ENCODE measurements at regions not wholly inside any gene's neighbourhood (a gene's known extent, or its start where the extent isn't known, plus 50 kb on each side); places are given as distances from the start of the nearest gene placed in this dataset.

DNA sequence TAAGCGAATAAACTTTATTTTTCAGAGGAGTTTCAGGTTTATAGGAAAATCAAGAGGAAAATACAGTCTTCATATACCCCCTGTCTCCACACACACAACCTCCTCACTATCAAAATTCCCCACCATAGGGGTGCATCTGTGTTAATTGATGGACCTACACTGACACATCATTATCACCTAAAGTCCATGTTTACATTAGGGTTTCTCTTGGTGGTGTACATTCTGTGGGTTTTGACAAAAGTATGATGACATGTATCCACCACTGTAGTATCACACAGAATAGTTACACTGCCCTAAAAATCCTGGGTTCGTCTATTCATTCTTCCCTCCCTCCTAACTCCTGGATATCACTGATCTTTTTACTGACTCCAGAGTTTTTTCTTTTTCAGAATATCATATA is 654.2 kb downstream of the UQCRFS1 start:
- intact Hi-C loops (cut with micrococcal nuclease): no loop called here
- ChIA-PET CTCF (no interaction called here), POLR2A (no interaction called here)
- H3K36me3 Mint-ChIP-seq (ENCODE audit: low read depth): no peaks in the 10 kb centered on the region
- TF ChIP-seq, protein P1, sequence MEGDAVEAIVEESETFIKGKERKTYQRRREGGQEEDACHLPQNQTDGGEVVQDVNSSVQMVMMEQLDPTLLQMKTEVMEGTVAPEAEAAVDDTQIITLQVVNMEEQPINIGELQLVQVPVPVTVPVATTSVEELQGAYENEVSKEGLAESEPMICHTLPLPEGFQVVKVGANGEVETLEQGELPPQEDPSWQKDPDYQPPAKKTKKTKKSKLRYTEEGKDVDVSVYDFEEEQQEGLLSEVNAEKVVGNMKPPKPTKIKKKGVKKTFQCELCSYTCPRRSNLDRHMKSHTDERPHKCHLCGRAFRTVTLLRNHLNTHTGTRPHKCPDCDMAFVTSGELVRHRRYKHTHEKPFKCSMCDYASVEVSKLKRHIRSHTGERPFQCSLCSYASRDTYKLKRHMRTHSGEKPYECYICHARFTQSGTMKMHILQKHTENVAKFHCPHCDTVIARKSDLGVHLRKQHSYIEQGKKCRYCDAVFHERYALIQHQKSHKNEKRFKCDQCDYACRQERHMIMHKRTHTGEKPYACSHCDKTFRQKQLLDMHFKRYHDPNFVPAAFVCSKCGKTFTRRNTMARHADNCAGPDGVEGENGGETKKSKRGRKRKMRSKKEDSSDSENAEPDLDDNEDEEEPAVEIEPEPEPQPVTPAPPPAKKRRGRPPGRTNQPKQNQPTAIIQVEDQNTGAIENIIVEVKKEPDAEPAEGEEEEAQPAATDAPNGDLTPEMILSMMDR (IDR thresholded peaks at IDR 0.05): no peak
- peaks cover 2% of the 10 kb centered on the region for H3K9me3 Mint-ChIP-seq
- H3K4me3 Mint-ChIP-seq: no peak overlapping the region
- H3K27ac Mint-ChIP-seq: no peak overlapping the region
- no peak for ATAC-seq
- no peak for DNase-seq
- H3K4me1 Mint-ChIP-seq (ENCODE audit: low read depth): no peaks in the 10 kb centered on the region
- peaks cover 1% of the 10 kb centered on the region for H3K27me3 Mint-ChIP-seq

DNA sequence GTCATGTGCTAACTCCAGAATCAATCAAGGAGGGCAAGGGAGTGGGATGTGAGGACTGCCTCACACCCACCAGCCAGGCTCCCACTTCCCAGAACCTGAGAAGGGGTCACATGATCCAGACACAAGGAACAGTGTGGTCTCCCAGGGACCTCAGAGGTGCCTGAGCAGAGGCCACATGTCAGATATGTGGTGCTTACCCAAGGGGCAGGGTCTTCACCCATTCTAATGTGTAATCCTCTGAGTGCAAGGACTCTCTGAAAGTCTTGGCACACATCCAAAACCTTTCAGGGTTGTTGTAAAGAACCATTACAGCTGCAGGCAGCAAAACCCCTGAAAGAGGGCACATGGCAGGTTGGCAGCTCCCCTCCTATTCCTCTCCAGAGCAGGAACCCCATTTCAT is 656.6 kb downstream of the UQCRFS1 start:
- no peak overlapping the region for H3K4me3 Mint-ChIP-seq

DNA sequence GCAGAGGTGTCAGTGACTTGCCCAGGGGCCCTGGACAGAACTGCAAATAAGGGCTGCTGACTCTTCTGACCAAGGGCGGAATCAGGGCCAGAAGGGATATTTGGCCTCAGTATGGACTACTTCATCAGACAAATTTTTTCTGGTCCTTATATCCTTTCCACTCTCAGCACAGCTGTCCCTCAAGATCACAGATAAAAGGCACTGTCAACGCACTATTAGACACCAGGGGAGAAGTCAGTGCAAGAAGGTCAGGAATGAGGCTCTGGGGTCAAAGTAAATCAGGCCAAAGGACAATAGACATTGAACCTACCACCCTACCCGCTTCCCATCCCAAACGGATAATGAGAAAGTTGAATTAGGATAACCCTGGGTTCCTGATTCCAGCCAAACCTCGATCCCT is 657.6 kb downstream of the UQCRFS1 start:
- TF ChIP-seq, protein P1 (IDR thresholded peaks at IDR 0.05): no peak
- intact Hi-C loops (cut with micrococcal nuclease): no loop called here
- no peak for DNase-seq
- Mint-ChIP-seq H3K27ac (no peak overlapping the region), H3K36me3 (ENCODE audit: low read depth) (no peaks in the 10 kb centered on the region), H3K4me3 (no peak overlapping the region), H3K27me3 (no peaks in the 10 kb centered on the region), H3K9me3 (peaks cover 2% of the 10 kb centered on the region), H3K4me1 (ENCODE audit: low read depth) (peaks cover 9% of the 10 kb centered on the region)
- CTCF ChIA-PET: no interaction called here
- ATAC-seq: no peak
- POLR2A ChIA-PET: no interaction called here

More for the DNA sequence above, 656.6 kb downstream of the UQCRFS1 start:
- no peaks in the 10 kb centered on the region for H3K27me3 Mint-ChIP-seq
- ChIA-PET CTCF (no interaction called here), POLR2A (no interaction called here)
- no peaks in the 10 kb centered on the region for H3K36me3 Mint-ChIP-seq (ENCODE audit: low read depth)
- DNase-seq: no peak
- H3K4me1 Mint-ChIP-seq (ENCODE audit: low read depth): peaks cover 9% of the 10 kb centered on the region
- peaks cover 2% of the 10 kb centered on the region for H3K9me3 Mint-ChIP-seq
- intact Hi-C loops (cut with micrococcal nuclease): no loop called here
- no peak overlapping the region for H3K27ac Mint-ChIP-seq
- no peak for ATAC-seq
- TF ChIP-seq, protein P1 (IDR thresholded peaks at IDR 0.05): no peak

DNA sequence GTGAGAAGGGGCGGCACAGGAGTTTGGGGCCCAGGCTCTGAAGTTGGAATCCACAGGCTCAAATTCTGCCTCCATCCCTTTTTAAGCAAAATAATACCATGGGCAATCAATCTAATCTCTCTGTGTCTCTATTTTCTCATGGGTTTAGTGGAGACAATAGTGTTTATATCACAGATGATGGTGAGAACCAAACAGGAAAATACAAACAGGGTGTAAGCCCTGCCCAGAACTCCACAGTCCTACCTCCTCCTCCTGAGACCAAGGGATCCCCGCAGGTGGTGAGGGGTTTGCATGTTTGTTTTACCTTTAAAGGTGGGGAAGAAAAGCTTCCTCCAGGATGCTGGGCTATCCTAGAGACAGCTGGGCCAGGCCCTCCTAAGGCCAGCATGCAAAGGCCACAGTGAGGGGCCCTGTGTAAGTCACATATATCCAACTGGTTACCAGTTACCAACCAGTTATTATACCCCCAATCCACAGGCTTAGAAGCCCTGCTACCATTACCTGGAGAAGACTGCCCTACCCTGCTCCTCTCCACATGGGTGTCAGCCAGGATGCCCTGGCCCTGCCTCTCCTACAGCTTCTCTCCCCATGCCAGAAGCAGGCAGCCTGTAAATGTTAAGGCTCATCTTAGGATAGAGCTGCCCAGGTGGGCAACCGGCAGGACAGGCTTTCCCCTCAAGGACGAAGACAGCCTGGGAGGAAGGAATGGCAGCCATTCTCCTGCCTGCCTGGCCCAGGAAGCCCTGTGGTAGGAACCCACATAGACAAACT is 658.4 kb downstream of the UQCRFS1 start:
- DNase-seq (no peak), ATAC-seq (no peak)
- H3K9me3 Mint-ChIP-seq: peaks cover 2% of the 10 kb centered on the region
- H3K4me1 Mint-ChIP-seq (ENCODE audit: low read depth): peaks cover 14% of the 10 kb centered on the region
- no peaks in the 10 kb centered on the region for H3K27me3 Mint-ChIP-seq
- no peak overlapping the region for H3K4me3 Mint-ChIP-seq
- intact Hi-C loops (cut with micrococcal nuclease): no loop called here
- no peak overlapping the region for H3K27ac Mint-ChIP-seq
- ChIA-PET POLR2A (no interaction called here), CTCF (no interaction called here)
- TF ChIP-seq, protein P1 (IDR thresholded peaks at IDR 0.05): no peak
- no peaks in the 10 kb centered on the region for H3K36me3 Mint-ChIP-seq (ENCODE audit: low read depth)

DNA sequence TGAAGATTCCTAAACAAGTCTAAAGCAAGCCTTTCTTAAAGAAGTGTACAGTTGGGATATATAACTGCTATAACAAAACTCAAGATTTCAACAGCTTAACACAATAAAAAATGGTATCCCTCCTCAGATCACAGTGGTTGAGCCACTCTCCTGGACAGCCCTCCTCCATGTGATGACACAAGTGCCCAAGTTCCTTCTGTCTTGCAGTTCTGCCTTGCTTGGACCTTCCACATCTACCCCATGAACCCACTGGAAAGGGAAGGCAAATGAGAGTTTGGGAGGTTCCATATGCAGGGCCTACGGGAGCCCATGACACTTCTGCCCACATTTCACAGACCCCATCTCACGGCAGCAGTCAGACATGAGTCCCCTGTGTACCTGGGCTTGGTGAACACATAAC is 659.2 kb downstream of the UQCRFS1 start:
- POLR2A ChIA-PET: no interaction called here

More for the DNA sequence above, 659.2 kb downstream of the UQCRFS1 start:
- CTCF ChIA-PET: no interaction called here
- Mint-ChIP-seq H3K4me3 (no peak overlapping the region), H3K27me3 (no peaks in the 10 kb centered on the region), H3K9me3 (peaks cover 2% of the 10 kb centered on the region), H3K36me3 (ENCODE audit: low read depth) (no peaks in the 10 kb centered on the region), H3K27ac (no peak overlapping the region), H3K4me1 (ENCODE audit: low read depth) (peaks cover 14% of the 10 kb centered on the region)
- intact Hi-C loops (cut with micrococcal nuclease): no loop called here
- ATAC-seq (no peak), DNase-seq (no peak)
- TF ChIP-seq, protein P1 (IDR thresholded peaks at IDR 0.05): no peak

Data from activated CD8-positive, alpha-beta T cell treated with anti-CD3 and anti-CD28 coated beads for 36 hours (primary cell).